ENCODE measurements at regions not wholly inside any gene's neighbourhood (a gene's known extent, or its start where the extent isn't known, plus 50 kb on each side); places are given as distances from the start of the nearest gene placed in this dataset.

DNA sequence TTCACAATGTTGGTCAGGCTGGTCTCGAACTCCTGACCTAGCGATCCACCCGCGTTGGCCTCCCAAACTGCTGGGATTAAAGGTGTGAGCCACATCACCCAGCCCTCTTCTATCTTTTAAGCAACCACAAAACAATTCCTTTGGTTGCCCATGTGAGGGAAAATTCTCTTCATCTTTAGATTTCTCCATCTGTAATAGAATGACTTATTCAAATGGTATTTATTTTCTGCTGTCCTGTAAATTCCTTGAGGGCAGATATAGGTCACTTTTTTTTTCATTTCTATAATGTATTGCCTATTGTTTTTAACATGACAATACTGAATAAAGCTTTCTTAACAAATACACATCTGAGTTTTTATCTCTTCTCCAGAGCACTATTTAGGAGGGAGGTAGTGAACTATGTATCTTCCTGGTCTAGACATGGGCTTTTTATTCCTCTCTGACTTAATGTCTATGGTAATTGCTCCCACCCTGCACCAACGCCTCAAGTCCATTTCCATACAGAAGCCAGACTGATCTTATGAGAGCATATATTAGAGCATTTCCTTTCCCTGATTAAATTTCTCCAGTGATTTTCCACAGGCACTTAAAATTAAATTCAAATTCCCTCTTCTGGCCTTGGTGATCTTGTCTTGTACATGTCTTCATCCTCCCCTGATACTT lies 595.6 kb downstream of the CAAP1 start:
- H3K27me3 ChIP-seq (ENCODE audit: control insufficient read depth, insufficient read depth, low read length): no peaks in the 10 kb centered on the region
- no peak overlapping the region for H3K4me3 ChIP-seq (ENCODE audit: low read depth, low read length)
- no peaks in the 10 kb centered on the region for H3K36me3 ChIP-seq (ENCODE audit: control insufficient read depth, insufficient read depth, low read length)
- DNase-seq (ENCODE audit: low read depth): no peak
- TF ChIP-seq, protein P1, sequence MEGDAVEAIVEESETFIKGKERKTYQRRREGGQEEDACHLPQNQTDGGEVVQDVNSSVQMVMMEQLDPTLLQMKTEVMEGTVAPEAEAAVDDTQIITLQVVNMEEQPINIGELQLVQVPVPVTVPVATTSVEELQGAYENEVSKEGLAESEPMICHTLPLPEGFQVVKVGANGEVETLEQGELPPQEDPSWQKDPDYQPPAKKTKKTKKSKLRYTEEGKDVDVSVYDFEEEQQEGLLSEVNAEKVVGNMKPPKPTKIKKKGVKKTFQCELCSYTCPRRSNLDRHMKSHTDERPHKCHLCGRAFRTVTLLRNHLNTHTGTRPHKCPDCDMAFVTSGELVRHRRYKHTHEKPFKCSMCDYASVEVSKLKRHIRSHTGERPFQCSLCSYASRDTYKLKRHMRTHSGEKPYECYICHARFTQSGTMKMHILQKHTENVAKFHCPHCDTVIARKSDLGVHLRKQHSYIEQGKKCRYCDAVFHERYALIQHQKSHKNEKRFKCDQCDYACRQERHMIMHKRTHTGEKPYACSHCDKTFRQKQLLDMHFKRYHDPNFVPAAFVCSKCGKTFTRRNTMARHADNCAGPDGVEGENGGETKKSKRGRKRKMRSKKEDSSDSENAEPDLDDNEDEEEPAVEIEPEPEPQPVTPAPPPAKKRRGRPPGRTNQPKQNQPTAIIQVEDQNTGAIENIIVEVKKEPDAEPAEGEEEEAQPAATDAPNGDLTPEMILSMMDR (IDR thresholded peaks at IDR 0.05; ENCODE audit: insufficient read depth, low read length, poor library complexity, severe bottlenecking): no peak

DNA sequence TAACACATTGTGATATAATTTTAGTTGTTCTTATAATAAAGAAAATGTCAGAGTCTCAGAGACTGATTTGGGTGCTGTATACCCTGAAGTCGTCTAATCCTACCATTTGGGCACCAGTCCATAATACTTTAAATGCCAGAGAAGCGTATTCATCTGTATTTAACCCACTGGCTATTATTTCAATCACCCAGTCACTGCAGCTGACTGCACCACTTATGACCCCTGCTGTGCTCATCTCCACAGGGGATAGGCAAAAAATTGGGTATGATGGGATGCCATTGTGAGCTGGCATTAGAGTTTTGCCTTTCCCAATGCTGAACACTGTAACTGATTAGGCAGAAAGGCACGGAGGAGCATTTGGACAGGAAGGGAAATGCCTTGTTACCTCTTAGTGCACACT lies 599.7 kb downstream of the CAAP1 start:
- TF ChIP-seq, protein P1 (IDR thresholded peaks at IDR 0.05; ENCODE audit: insufficient read depth, low read length, poor library complexity, severe bottlenecking): no peak
- no peaks in the 10 kb centered on the region for H3K36me3 ChIP-seq (ENCODE audit: control insufficient read depth, insufficient read depth, low read length)
- DNase-seq (ENCODE audit: low read depth): peak; percentile 51
- no peaks in the 10 kb centered on the region for H3K27me3 ChIP-seq (ENCODE audit: control insufficient read depth, insufficient read depth, low read length)
- no peak overlapping the region for H3K4me3 ChIP-seq (ENCODE audit: low read depth, low read length)

DNA sequence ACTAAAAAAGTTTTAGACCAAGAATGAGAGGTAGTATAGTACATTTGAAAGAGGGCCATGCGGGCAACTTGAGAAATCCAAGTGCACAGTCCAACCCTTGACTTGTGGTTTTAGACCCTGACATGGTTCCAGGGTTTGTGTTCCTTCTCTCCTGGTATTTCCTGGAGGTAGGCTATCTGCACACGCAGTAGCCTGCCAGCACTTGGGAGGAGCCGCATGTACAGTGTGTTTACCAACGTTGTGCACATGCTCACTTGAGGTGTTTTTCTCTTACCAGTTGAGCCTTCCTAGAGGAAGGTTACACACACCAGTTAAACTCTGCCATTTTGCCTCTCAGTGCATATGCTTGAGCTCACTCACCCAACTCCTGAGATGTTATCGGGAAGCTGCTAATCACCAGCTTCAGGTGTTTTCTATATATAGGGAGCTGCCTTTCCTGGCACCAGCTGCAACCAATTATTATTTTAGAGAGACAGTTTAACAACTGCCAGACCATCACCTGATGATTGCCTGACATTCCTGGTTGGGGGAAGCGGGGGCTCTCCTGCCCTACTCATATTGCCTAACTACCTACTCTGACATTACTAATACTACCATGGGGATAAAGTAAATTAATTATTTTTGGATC lies 593.4 kb upstream of the TUSC1 start:
- Histone ChIP-seq H3K36me3 (ENCODE audit: control insufficient read depth, insufficient read depth, low read length) (no peaks in the 10 kb centered on the region), H3K27me3 (ENCODE audit: control insufficient read depth, insufficient read depth, low read length) (no peaks in the 10 kb centered on the region), H3K4me3 (ENCODE audit: low read depth, low read length) (no peak overlapping the region)
- no peak for DNase-seq (ENCODE audit: low read depth)
- TF ChIP-seq, protein P1 (IDR thresholded peaks at IDR 0.05; ENCODE audit: insufficient read depth, low read length, poor library complexity, severe bottlenecking): no peak

DNA sequence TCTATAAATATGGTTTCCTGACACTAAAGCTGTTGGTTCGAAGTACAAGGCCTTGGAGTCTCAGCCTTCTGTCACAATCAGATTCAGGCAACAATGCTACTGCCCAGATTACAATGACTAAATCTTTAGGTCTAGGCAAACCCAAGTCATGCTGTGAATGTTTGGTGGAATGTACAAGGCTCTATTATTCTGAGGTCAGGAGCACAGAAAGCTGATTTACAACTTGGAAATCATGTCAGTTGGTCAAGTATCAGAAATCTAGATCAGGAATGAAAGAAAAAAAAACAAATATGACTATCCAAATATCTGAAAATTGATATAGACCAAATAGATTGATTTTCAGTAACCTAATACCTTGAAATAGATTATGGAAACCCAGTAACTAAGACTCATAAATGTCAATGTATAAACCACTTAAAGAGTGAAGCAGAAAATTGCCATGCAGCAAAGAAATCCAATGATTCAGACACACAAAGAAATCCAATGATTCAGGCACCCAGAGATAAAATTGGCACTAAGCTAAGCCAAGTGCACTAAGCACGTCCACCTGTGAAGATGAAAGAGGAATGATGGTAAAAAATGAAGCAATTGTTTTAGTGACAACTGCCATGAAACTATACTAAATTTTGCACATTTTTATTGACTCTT lies 588.0 kb upstream of the TUSC1 start:
- no peak for DNase-seq (ENCODE audit: low read depth)
- H3K4me3 ChIP-seq (ENCODE audit: low read depth, low read length): no peak overlapping the region

DNA sequence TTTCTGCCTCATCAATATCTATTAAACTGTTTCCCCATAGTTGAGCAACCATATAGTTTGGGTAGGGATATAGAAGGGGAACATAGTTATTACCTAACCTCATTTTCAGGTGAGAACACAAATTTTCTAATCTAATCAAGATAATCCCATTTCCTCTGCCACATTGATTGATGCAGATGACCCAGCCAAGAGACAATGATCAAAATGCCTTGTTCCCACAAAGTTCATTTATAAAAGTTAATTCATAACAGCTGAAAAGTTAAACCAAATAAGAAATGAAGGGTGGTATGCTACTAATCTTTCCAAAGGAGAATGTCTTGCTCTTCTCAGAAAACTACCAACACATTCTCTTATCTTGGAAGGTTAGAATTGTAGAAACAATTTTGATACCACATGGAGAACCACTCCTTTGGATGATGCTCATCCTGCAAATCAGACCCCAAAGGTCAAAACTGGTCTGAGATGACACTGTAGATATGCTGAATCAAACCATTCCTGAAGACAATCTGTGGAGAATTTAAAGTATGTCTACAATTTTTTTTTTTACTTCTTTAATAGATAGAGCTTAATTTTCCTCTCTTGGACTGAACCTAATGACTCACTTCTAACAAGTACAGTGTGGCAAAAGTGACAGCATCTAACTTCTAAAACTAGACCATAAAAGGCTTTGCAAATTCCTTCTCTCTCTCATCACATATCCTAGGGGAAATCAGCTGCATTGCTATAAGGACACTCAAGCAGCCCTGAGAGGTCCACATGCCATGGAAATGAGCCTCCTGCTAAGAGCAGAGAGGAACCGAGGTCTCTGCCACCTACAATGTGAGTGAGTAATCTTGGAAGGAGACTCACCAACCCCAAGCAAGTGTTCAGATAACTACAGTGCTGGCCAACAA lies 586.7 kb upstream of the TUSC1 start:
- Histone ChIP-seq H3K36me3 (ENCODE audit: control insufficient read depth, insufficient read depth, low read length) (no peaks in the 10 kb centered on the region), H3K27me3 (ENCODE audit: control insufficient read depth, insufficient read depth, low read length) (no peaks in the 10 kb centered on the region), H3K4me3 (ENCODE audit: low read depth, low read length) (no peak overlapping the region)
- DNase-seq (ENCODE audit: low read depth): peak; percentile 89
- TF ChIP-seq, protein P1 (IDR thresholded peaks at IDR 0.05; ENCODE audit: insufficient read depth, low read length, poor library complexity, severe bottlenecking): no peak

More for the DNA sequence above, 588.0 kb upstream of the TUSC1 start:
- Histone ChIP-seq H3K36me3 (ENCODE audit: control insufficient read depth, insufficient read depth, low read length) (no peaks in the 10 kb centered on the region), H3K27me3 (ENCODE audit: control insufficient read depth, insufficient read depth, low read length) (no peaks in the 10 kb centered on the region)
- TF ChIP-seq, protein P1 (IDR thresholded peaks at IDR 0.05; ENCODE audit: insufficient read depth, low read length, poor library complexity, severe bottlenecking): no peak

Data from kidney epithelial cell (primary cell).